OCI-LY3 (cell line): ENCODE measurements at regions not wholly inside any gene's neighbourhood (a gene's known extent, or its start where the extent isn't known, plus 50 kb on each side); places are given as distances from the start of the nearest gene placed in this dataset.
"Not testable (repeated sequence)": the region's sequence is repeated elsewhere in the genome, so short reads cannot be mapped to it uniquely, and the experiment has no call there.

ENCODE experiments used
- CTCF ChIP-seq: fragments of 200-600, 300-600 bp; sonication (generic); IDR thresholded peaks from 2 replicates; pipeline ENCODE4 v1.5.1; 2014; ENCODE audit warnings: antibody characterized with exemption, low read length, low read depth
- EZH2phosphoT487 ChIP-seq: fragments of 200-600 bp; shearing (Covaris generic); IDR thresholded peaks from 2 replicates; pipeline ENCODE4 v1.6.1; 2018; ENCODE audit warnings: antibody characterized with exemption, mixed run types, low read depth

- not testable (repeated sequence) for TF ChIP-seq CTCF, EZH2phosphoT487
Measured at GRCh38 chr17:20698463-20699206, 119.1 kb downstream of the CDRT15L2 start.
